Vagina (tissue), 2 donors: ENCODE measurements at regions not wholly inside any gene's neighbourhood (a gene's known extent, or its start where the extent isn't known, plus 50 kb on each side); places are given as distances from the start of the nearest gene placed in this dataset.

Experiments
- DNase-seq, 2 donors: peaks; one replicate each; pipeline ENCODE4 v3.0.0-alpha.2; 2017; ENCODE audit errors: extremely low spot score in 2 of 2
- H3K27ac ChIP-seq: fragments of 200-600 bp; sonication (generic); one replicate; pipeline ENCODE4 v1.5.1; 2019
- H3K27me3 ChIP-seq: fragments of 200-600 bp; sonication (generic); one replicate; pipeline ENCODE4 v1.5.1; 2019
- H3K36me3 ChIP-seq, 2 donors: fragments of 200-600 bp; sonication (generic); one replicate each; pipeline ENCODE4 v1.5.1; 2017 to 2019
- H3K4me1 ChIP-seq: fragments of 200-600 bp; sonication (generic); one replicate; pipeline ENCODE4 v1.5.1; 2019
- H3K4me3 ChIP-seq, 2 donors: fragments of 200-600 bp; sonication (generic); 1 replicate in 1 of 2; 2 replicates in 1 of 2; pipeline ENCODE4 v1.5.1; 2016 to 2019
- H3K9me3 ChIP-seq: fragments of 200-600 bp; sonication (generic); one replicate; pipeline ENCODE4 v1.5.1; 2019
- POLR2A ChIP-seq, 2 donors: fragments of 450-650 bp; IDR thresholded peaks; one replicate each; pipeline ENCODE4 v1.6.1; 2017; ENCODE audit warnings: antibody characterized with exemption in 2 of 2, mild to moderate bottlenecking in 2 of 2, moderate library complexity in 2 of 2
- POLR2AphosphoS5 ChIP-seq, 2 donors: sonication (generic); formaldehyde crosslinking; IDR thresholded peaks; one replicate each; pipeline ENCODE4 v1.9.0; 2017; ENCODE audit warnings: antibody characterized with exemption in 2 of 2, mild to moderate bottlenecking in 2 of 2, low read depth in 1 of 2; ENCODE audit not compliant: insufficient read depth in 1 of 2
- intact Hi-C: fragments of 100-400 bp; cut with DNase I; formaldehyde crosslinking; loops from one replicate; pipeline ENCODE4 v1.15.1; 2023
- TF ChIP-seq, protein P1 (sequence below), 3 experiments: fragments of 450-650 bp in 2 of 3; fragments of 200-600 bp in 1 of 3; sonication (generic) in 1 of 3; IDR thresholded peaks; one replicate each; pipeline ENCODE4 v1.5.1; 2017 to 2019; ENCODE audit warnings: antibody characterized with exemption in 3 of 3, mild to moderate bottlenecking in 2 of 3, moderate library complexity in 2 of 3

GRCh38 chr2:149894760-149895159 lies 307.2 kb upstream of the MMADHC start:
- no peak for DNase-seq
- intact Hi-C loops = no loop called here
- TF ChIP-seq, protein P1, sequence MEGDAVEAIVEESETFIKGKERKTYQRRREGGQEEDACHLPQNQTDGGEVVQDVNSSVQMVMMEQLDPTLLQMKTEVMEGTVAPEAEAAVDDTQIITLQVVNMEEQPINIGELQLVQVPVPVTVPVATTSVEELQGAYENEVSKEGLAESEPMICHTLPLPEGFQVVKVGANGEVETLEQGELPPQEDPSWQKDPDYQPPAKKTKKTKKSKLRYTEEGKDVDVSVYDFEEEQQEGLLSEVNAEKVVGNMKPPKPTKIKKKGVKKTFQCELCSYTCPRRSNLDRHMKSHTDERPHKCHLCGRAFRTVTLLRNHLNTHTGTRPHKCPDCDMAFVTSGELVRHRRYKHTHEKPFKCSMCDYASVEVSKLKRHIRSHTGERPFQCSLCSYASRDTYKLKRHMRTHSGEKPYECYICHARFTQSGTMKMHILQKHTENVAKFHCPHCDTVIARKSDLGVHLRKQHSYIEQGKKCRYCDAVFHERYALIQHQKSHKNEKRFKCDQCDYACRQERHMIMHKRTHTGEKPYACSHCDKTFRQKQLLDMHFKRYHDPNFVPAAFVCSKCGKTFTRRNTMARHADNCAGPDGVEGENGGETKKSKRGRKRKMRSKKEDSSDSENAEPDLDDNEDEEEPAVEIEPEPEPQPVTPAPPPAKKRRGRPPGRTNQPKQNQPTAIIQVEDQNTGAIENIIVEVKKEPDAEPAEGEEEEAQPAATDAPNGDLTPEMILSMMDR (IDR thresholded peaks at IDR 0.05) = no peak
- TF ChIP-seq POLR2AphosphoS5 (IDR thresholded peaks at IDR 0.05; ENCODE audit: insufficient read depth in 1 of 2, low read depth in 1 of 2) (no peak), POLR2A (IDR thresholded peaks at IDR 0.05) (no peak)
- no peaks in the 10 kb centered on the region for H3K4me1 ChIP-seq
- no peaks in the 10 kb centered on the region for H3K9me3 ChIP-seq
- H3K27me3 ChIP-seq = no peaks in the 10 kb centered on the region
- H3K36me3 ChIP-seq = no peaks in the 10 kb centered on the region
- no peak overlapping the region for H3K4me3 ChIP-seq
- no peak overlapping the region for H3K27ac ChIP-seq

DNA sequence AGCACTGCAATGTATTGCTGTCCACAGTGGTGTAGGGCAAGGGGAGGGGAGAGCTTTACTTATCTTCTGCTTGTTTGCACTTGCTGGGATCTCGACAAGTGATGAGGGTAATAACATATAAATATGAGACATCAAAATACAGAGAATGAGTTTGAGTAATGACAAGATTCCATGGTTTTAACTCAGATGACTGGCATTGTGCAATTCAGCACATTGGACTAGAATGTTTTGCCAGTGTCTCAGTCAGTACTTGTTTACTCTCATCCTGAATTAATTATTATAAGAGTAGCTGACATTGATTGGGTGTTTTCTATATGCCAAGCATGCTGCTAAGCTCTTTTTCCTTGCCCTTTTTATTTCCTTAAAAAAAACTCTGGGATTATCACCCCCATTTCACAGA lies 306.7 kb upstream of the MMADHC start:
- H3K27ac ChIP-seq = no peak overlapping the region
- H3K36me3 ChIP-seq = no peaks in the 10 kb centered on the region
- intact Hi-C loops = no loop called here
- no peak overlapping the region for H3K4me3 ChIP-seq
- H3K4me1 ChIP-seq = no peaks in the 10 kb centered on the region
- no peak for DNase-seq
- TF ChIP-seq, protein P1 (IDR thresholded peaks at IDR 0.05) = no peak
- TF ChIP-seq POLR2AphosphoS5 (IDR thresholded peaks at IDR 0.05; ENCODE audit: insufficient read depth in 1 of 2, low read depth in 1 of 2) (no peak), POLR2A (IDR thresholded peaks at IDR 0.05) (no peak)
- no peaks in the 10 kb centered on the region for H3K27me3 ChIP-seq
- H3K9me3 ChIP-seq = no peaks in the 10 kb centered on the region

DNA sequence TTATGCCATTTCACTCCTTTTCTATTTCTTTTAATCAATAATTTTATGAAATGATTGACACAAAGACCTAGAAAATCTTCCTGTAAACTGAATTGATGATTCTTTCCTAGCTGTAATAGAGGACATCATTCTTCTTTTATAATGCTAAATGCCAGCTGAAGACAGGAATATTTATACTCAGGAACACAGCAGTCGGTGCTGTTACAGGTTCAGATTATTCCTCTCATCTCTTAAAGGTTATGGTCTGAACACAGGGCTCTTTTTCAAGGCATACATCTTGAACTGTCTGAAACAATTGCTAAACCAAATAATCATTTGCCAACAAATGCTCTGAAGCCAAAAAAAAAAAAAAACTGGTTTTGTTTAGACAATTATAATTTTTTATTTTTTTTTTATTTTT lies 305.0 kb upstream of the MMADHC start:
- H3K9me3 ChIP-seq = no peaks in the 10 kb centered on the region
- H3K27ac ChIP-seq = no peak overlapping the region
- H3K4me3 ChIP-seq = no peak overlapping the region
- no peaks in the 10 kb centered on the region for H3K4me1 ChIP-seq
- intact Hi-C loops = no loop called here
- TF ChIP-seq, protein P1 (IDR thresholded peaks at IDR 0.05) = no peak
- TF ChIP-seq POLR2AphosphoS5 (IDR thresholded peaks at IDR 0.05; ENCODE audit: insufficient read depth in 1 of 2, low read depth in 1 of 2) (no peak), POLR2A (IDR thresholded peaks at IDR 0.05) (no peak)
- no peak for DNase-seq
- H3K27me3 ChIP-seq = no peaks in the 10 kb centered on the region
- no peaks in the 10 kb centered on the region for H3K36me3 ChIP-seq

- intact Hi-C loops = no loop called here
- Histone ChIP-seq H3K36me3 (no peaks in the 10 kb centered on the region), H3K9me3 (no peaks in the 10 kb centered on the region), H3K27ac (no peak overlapping the region), H3K4me1 (no peaks in the 10 kb centered on the region), H3K4me3 (no peak overlapping the region), H3K27me3 (no peaks in the 10 kb centered on the region)
- DNase-seq = no peak
- TF ChIP-seq, protein P1 (IDR thresholded peaks at IDR 0.05) = no peak
- TF ChIP-seq POLR2A (IDR thresholded peaks at IDR 0.05) (no peak), POLR2AphosphoS5 (IDR thresholded peaks at IDR 0.05; ENCODE audit: insufficient read depth in 1 of 2, low read depth in 1 of 2) (no peak)
Observed at GRCh38 chr2:149885946-149886345, 298.4 kb upstream of the MMADHC start.

DNA sequence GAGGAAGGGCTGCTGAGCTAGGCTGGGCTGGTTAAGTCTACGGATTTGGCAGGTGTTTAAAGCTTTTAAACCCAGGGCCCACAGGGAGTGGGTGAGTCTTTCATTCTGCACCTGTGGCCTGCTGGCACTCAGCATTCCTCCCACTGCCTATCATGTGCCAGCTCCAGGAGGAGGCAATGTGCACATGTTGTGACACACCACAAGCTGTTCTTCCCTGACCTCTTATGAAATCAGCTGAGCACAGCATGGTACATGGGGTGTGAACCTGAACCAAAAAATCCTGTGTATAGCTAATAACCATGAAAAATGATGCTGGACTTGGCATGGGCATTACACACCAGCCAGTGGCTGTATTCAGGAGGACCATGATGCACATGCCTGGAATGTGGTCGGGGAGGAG lies 297.9 kb upstream of the MMADHC start:
- H3K4me1 ChIP-seq = no peaks in the 10 kb centered on the region
- no peak overlapping the region for H3K4me3 ChIP-seq
- TF ChIP-seq POLR2A (IDR thresholded peaks at IDR 0.05) = no peak
- TF ChIP-seq, protein P1 (IDR thresholded peaks at IDR 0.05) = no peak
- DNase-seq = no peak
- H3K27me3 ChIP-seq = no peaks in the 10 kb centered on the region
- intact Hi-C loops = no loop called here
- no peaks in the 10 kb centered on the region for H3K9me3 ChIP-seq
- H3K36me3 ChIP-seq = no peaks in the 10 kb centered on the region
- no peak overlapping the region for H3K27ac ChIP-seq
